ENCODE measurements at regions not wholly inside any gene's neighbourhood (a gene's known extent, or its start where the extent isn't known, plus 50 kb on each side); places are given as distances from the start of the nearest gene placed in this dataset.

GRCh38 chr18:71134122-71134521 lies 845.3 kb downstream of the SOCS6 start (continued):
- TF ChIP-seq NR2C2 (CRISPR knock-in tag; IDR thresholded peaks at IDR 0.05) (no peak), OVOL2 (CRISPR knock-in tag; IDR thresholded peaks at IDR 0.05; ENCODE audit: borderline replicate concordance) (no peak), MYBL2 (CRISPR knock-in tag; IDR thresholded peaks at IDR 0.05) (no peak), PRRX2 (CRISPR knock-in tag; IDR thresholded peaks at IDR 0.05) (no peak)

GRCh38 chr18:71131918-71132317 lies 843.1 kb downstream of the SOCS6 start:
- H3K4me3 Mint-ChIP-seq = no peak overlapping the region
- peaks cover 64% of the 10 kb centered on the region for H3K36me3 Mint-ChIP-seq
- H3K4me1 Mint-ChIP-seq = no peaks in the 10 kb centered on the region
- TF ChIP-seq MYBL2 (CRISPR knock-in tag; IDR thresholded peaks at IDR 0.05) = no peak
- no peak for TF ChIP-seq ZMAT4 (CRISPR knock-in tag; IDR thresholded peaks at IDR 0.05)
- no peak for TF ChIP-seq NR3C1 (CRISPR knock-in tag; conservative IDR thresholded peaks at IDR 0.05; ENCODE audit: low read depth)
- no peak for TF ChIP-seq SOX15 (CRISPR knock-in tag; IDR thresholded peaks at IDR 0.05)
- no peak for TF ChIP-seq FOXK1 (CRISPR knock-in tag; IDR thresholded peaks at IDR 0.05)
- POLR2A ChIA-PET = no interaction called here
- CTCF ChIA-PET = no interaction called here
- no peak for DNase-seq (ENCODE audit: low spot score)
- H3K27ac Mint-ChIP-seq = no peak overlapping the region
- peaks cover 73% of the 10 kb centered on the region for H3K9me3 Mint-ChIP-seq
- H3K27me3 Mint-ChIP-seq (ENCODE audit: low read depth) = no peaks in the 10 kb centered on the region
- ATAC-seq = no peak

GRCh38 chr18:71130351-71130750 lies 841.5 kb downstream of the SOCS6 start:
- H3K27me3 Mint-ChIP-seq (ENCODE audit: low read depth) = no peaks in the 10 kb centered on the region
- H3K36me3 Mint-ChIP-seq = peaks cover 62% of the 10 kb centered on the region
- TF ChIP-seq PRDM15 (CRISPR knock-in tag; IDR thresholded peaks at IDR 0.05) (no peak), EMX1 (CRISPR knock-in tag; IDR thresholded peaks at IDR 0.05) (no peak), ZNF121 (CRISPR knock-in tag; IDR thresholded peaks at IDR 0.05) (no peak), TEAD4 (CRISPR knock-in tag; IDR thresholded peaks at IDR 0.05) (no peak)
- ATAC-seq = no peak
- peaks cover 74% of the 10 kb centered on the region for H3K9me3 Mint-ChIP-seq
- H3K27ac Mint-ChIP-seq = no peak overlapping the region
- H3K4me3 Mint-ChIP-seq = no peak overlapping the region
- CTCF ChIA-PET = no interaction called here
- POLR2A ChIA-PET = no interaction called here
- DNase-seq (ENCODE audit: low spot score) = no peak
- H3K4me1 Mint-ChIP-seq = no peaks in the 10 kb centered on the region

- no peak overlapping the region for H3K4me3 Mint-ChIP-seq
- ChIA-PET CTCF (no interaction called here), POLR2A (no interaction called here)
- peaks cover 74% of the 10 kb centered on the region for H3K9me3 Mint-ChIP-seq
- TF ChIP-seq ZNF263 (CRISPR knock-in tag; IDR thresholded peaks at IDR 0.05; ENCODE audit: low read depth) = no peak
- no peak for TF ChIP-seq ATF1 (CRISPR knock-in tag; IDR thresholded peaks at IDR 0.05)
- TF ChIP-seq CBFB (CRISPR knock-in tag; IDR thresholded peaks at IDR 0.05; ENCODE audit: low read depth) = no peak
- no peak for TF ChIP-seq ZNF281 (CRISPR knock-in tag; IDR thresholded peaks at IDR 0.05)
- TF ChIP-seq ERG (CRISPR knock-in tag; IDR thresholded peaks at IDR 0.05) = no peak
- TF ChIP-seq TP53 (CRISPR knock-in tag; IDR thresholded peaks at IDR 0.05) = no peak
- TF ChIP-seq MLX (CRISPR knock-in tag; IDR thresholded peaks at IDR 0.05) = no peak
- peaks cover 59% of the 10 kb centered on the region for H3K36me3 Mint-ChIP-seq
- ATAC-seq (no peak), DNase-seq (ENCODE audit: low spot score) (no peak)
- H3K27ac Mint-ChIP-seq = no peak overlapping the region
- H3K4me1 Mint-ChIP-seq = no peaks in the 10 kb centered on the region
- no peaks in the 10 kb centered on the region for H3K27me3 Mint-ChIP-seq (ENCODE audit: low read depth)
Measured at GRCh38 chr18:71125581-71125980, 836.7 kb downstream of the SOCS6 start.
